SK-N-SH treated with all-trans-retinoic acid at 6 μM for 48 hours (cell line): ENCODE measurements at regions not wholly inside any gene's neighbourhood (a gene's known extent, or its start where the extent isn't known, plus 50 kb on each side); places are given as distances from the start of the nearest gene placed in this dataset.

Source experiments
- BACH2 ChIP-seq: fragments of 250-450 bp; sonication (Bioruptor Pico); IDR thresholded peaks from 2 replicates; pipeline ENCODE4 v1.9.0; 2021; ENCODE audit warnings: mild to moderate bottlenecking, borderline replicate concordance
- CREB5 ChIP-seq: fragments of 250-450 bp; sonication (Bioruptor Pico); IDR thresholded peaks from 2 replicates; pipeline ENCODE4 v1.5.1; 2020; ENCODE audit warnings: low read depth, mild to moderate bottlenecking, moderate library complexity
- PATZ1 ChIP-seq: fragments of 250-450 bp; sonication (Bioruptor Pico); IDR thresholded peaks from 2 replicates; pipeline ENCODE4 v1.8.0; 2020; ENCODE audit warnings: mild to moderate bottlenecking, moderate library complexity, borderline replicate concordance
- SNAI2 ChIP-seq: fragments of 250-450 bp; sonication (Bioruptor Pico); IDR thresholded peaks from 2 replicates; pipeline ENCODE4 v1.5.0; 2020; ENCODE audit warnings: mild to moderate bottlenecking, moderate library complexity
- TCF4 ChIP-seq: fragments of 250-450 bp; sonication (Bioruptor Pico); IDR thresholded peaks from 2 replicates; pipeline ENCODE4 v1.8.0; 2021; ENCODE audit warnings: mild to moderate bottlenecking, moderate library complexity, borderline replicate concordance
- TOX ChIP-seq: fragments of 250-450 bp; sonication (Bioruptor Pico); IDR thresholded peaks from 2 replicates; pipeline ENCODE4 v1.8.0; 2021; ENCODE audit warnings: mild to moderate bottlenecking, moderate library complexity, borderline replicate concordance
- ZC3H10 ChIP-seq: fragments of 250-450 bp; sonication (Bioruptor Pico); IDR thresholded peaks from 2 replicates; pipeline ENCODE4 v1.5.1; 2021; ENCODE audit warnings: mild to moderate bottlenecking, moderate library complexity
- ZFP3 ChIP-seq: fragments of 250-450 bp; sonication (Bioruptor Pico); IDR thresholded peaks from 2 replicates; pipeline ENCODE4 v1.5.0; 2020; ENCODE audit warnings: mild to moderate bottlenecking, moderate library complexity
- ZFP30 ChIP-seq: fragments of 450-650 bp; formaldehyde crosslinking; IDR thresholded peaks from 2 replicates; pipeline ENCODE4 v1.5.0; 2022; ENCODE audit warnings: mild to moderate bottlenecking, moderate library complexity
- ZNF70 ChIP-seq: fragments of 450-650 bp; formaldehyde crosslinking; IDR thresholded peaks from 2 replicates; pipeline ENCODE4 v1.5.0; 2020; ENCODE audit warnings: mild to moderate bottlenecking, moderate library complexity
- ZNF8 ChIP-seq: fragments of 450-650 bp; formaldehyde crosslinking; IDR thresholded peaks from 2 replicates; pipeline ENCODE4 v1.5.0; 2020; ENCODE audit warnings: mild to moderate bottlenecking, moderate library complexity

GRCh38 chr10:78595269-78595619 lies 473.5 kb upstream of the ZMIZ1 start:
- TF ChIP-seq PATZ1 (CRISPR knock-in tag) (no peak), BACH2 (CRISPR knock-in tag) (no peak), TOX (CRISPR knock-in tag) (no peak), ZNF8 (no peak), ZFP3 (CRISPR knock-in tag) (no peak), CREB5 (CRISPR knock-in tag) (no peak), SNAI2 (no peak), TCF4 (CRISPR knock-in tag) (no peak), ZNF70 (CRISPR knock-in tag) (no peak), ZFP30 (CRISPR knock-in tag) (no peak), ZC3H10 (CRISPR knock-in tag) (no peak)
